ENCODE measurements at regions not wholly inside any gene's neighbourhood (a gene's known extent, or its start where the extent isn't known, plus 50 kb on each side); places are given as distances from the start of the nearest gene placed in this dataset.

- no peak overlapping the region for H3K4me3 ChIP-seq
- H3K27ac ChIP-seq: no peak overlapping the region
- TF ChIP-seq, protein P1, sequence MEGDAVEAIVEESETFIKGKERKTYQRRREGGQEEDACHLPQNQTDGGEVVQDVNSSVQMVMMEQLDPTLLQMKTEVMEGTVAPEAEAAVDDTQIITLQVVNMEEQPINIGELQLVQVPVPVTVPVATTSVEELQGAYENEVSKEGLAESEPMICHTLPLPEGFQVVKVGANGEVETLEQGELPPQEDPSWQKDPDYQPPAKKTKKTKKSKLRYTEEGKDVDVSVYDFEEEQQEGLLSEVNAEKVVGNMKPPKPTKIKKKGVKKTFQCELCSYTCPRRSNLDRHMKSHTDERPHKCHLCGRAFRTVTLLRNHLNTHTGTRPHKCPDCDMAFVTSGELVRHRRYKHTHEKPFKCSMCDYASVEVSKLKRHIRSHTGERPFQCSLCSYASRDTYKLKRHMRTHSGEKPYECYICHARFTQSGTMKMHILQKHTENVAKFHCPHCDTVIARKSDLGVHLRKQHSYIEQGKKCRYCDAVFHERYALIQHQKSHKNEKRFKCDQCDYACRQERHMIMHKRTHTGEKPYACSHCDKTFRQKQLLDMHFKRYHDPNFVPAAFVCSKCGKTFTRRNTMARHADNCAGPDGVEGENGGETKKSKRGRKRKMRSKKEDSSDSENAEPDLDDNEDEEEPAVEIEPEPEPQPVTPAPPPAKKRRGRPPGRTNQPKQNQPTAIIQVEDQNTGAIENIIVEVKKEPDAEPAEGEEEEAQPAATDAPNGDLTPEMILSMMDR (IDR thresholded peaks at IDR 0.05): no peak
- no peak for DNase-seq (ENCODE audit: low spot score)
Observed at GRCh38 chr7:108789451-108789850, 219.8 kb downstream of the DNAJB9 start.

DNA sequence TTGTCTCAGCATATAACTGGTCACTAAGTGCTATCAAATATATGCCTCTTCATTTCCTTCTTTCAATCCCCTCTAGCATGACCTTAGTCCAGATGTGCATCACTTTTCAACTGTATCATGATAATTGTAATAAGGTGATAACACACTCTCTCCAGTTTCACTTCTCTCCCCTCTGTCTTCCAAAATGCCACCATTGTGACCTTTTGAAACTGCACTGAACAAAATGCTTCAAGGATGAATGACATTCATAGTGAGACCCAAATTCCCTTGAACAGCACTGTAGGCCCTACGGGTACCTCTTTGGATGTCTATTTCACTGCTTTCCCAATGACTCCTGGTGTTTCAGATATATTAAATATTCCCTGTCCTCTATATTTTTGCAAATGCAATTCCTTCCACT lies 224.8 kb downstream of the DNAJB9 start:
- Histone ChIP-seq H3K4me3 (no peak overlapping the region), H3K27ac (no peak overlapping the region)
- DNase-seq (ENCODE audit: low spot score): no peak
- TF ChIP-seq, protein P1 (IDR thresholded peaks at IDR 0.05): no peak

GRCh38 chr7:108802650-108803049 lies 233.0 kb downstream of the DNAJB9 start:
- TF ChIP-seq, protein P1 (IDR thresholded peaks at IDR 0.05): no peak
- DNase-seq (ENCODE audit: low spot score): no peak
- Histone ChIP-seq H3K4me3 (no peak overlapping the region), H3K27ac (no peak overlapping the region)

- TF ChIP-seq, protein P1 (IDR thresholded peaks at IDR 0.05): peak; percentile 14
- no peak for DNase-seq (ENCODE audit: low spot score)
- no peak overlapping the region for H3K27ac ChIP-seq
- no peak overlapping the region for H3K4me3 ChIP-seq
Observed at GRCh38 chr7:108805808-108806397, 236.2 kb downstream of the DNAJB9 start.

- Histone ChIP-seq H3K4me3 (no peak overlapping the region), H3K27ac (no peak overlapping the region)
- no peak for DNase-seq (ENCODE audit: low spot score)
- TF ChIP-seq, protein P1 (IDR thresholded peaks at IDR 0.05): no peak
Observed at GRCh38 chr7:108808549-108809266, 239.0 kb downstream of the DNAJB9 start.

- H3K27ac ChIP-seq: no peak overlapping the region
- no peak for DNase-seq (ENCODE audit: low spot score)
- TF ChIP-seq, protein P1 (IDR thresholded peaks at IDR 0.05): no peak
- no peak overlapping the region for H3K4me3 ChIP-seq
Observed at GRCh38 chr7:108809356-108809755, 239.7 kb downstream of the DNAJB9 start.
